Testis (tissue), 2 donors: ENCODE measurements at regions not wholly inside any gene's neighbourhood (a gene's known extent, or its start where the extent isn't known, plus 50 kb on each side); places are given as distances from the start of the nearest gene placed in this dataset.

Experiments used
- CTCF ChIP-seq, 3 experiments: fragments of 450-650 bp in 2 of 3; fragments of 200-600 bp in 1 of 3; sonication (generic) in 1 of 3; IDR thresholded peaks; one replicate each; pipeline ENCODE4 v1.5.1; 2016 to 2019; ENCODE audit warnings: antibody characterized with exemption in 3 of 3, mild to moderate bottlenecking in 2 of 3, moderate library complexity in 1 of 3
- POLR2A ChIP-seq: fragments of 450-650 bp; IDR thresholded peaks from one replicate; pipeline ENCODE4 v1.6.1; 2017; ENCODE audit warnings: antibody characterized with exemption, mild to moderate bottlenecking, moderate library complexity

DNA sequence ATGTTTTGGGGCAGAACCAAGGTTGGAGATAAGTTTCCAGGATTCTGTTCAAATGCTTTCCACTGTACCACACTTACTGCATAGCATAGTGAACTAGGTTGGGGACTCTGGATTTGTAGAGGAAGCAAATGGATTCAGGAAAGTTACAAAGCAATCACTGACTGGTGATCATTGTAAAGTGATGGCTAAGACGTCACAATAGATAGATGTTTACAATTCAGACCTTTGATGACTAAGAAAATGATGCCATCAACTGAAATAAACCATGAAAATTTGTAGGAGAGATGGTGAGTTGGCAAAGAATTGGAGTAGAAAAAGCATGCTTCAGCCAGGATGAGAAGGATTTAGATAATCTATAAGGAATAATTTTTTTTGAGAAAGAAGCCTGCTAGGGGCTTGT lies 178.0 kb downstream of the UBE2E3 start:
- TF ChIP-seq POLR2A, result no peak
- TF ChIP-seq CTCF (IDR thresholded peaks at IDR 0.05), result no peak
